ENCODE measurements at regions not wholly inside any gene's neighbourhood (a gene's known extent, or its start where the extent isn't known, plus 50 kb on each side); places are given as distances from the start of the nearest gene placed in this dataset.

- no peaks in the 10 kb centered on the region for H3K27me3 ChIP-seq (replicated peaks; ENCODE audit: insufficient read depth)
Observed at GRCh38 chrX:69232945-69233344, 67.7 kb upstream of the PJA1 start.

GRCh38 chrX:69231903-69232302 is 66.7 kb upstream of the PJA1 start:
- intact Hi-C loops (cut with DNase I), result no loop called here
- Histone ChIP-seq H3K4me1 (replicated peaks) (no peaks in the 10 kb centered on the region), H3K4me3 (no peak overlapping the region), H3K27me3 (replicated peaks; ENCODE audit: insufficient read depth) (no peaks in the 10 kb centered on the region), H3K9me3 (no peaks in the 10 kb centered on the region), H3K36me3 (no peaks in the 10 kb centered on the region), H3K27ac (no peak overlapping the region)
- TF ChIP-seq POLR2AphosphoS5 (IDR thresholded peaks at IDR 0.05), result no peak
- TF ChIP-seq POLR2A (IDR thresholded peaks at IDR 0.05), result no peak
- no peak for TF ChIP-seq CTCF (IDR thresholded peaks at IDR 0.05)
- DNase-seq (ENCODE audit: low spot score), result no peak

More at GRCh38 chrX:69232945-69233344, 67.7 kb upstream of the PJA1 start:
- intact Hi-C loops (cut with DNase I), result no loop called here
- Histone ChIP-seq H3K9me3 (no peaks in the 10 kb centered on the region), H3K4me1 (replicated peaks) (no peaks in the 10 kb centered on the region), H3K27ac (no peak overlapping the region), H3K36me3 (no peaks in the 10 kb centered on the region), H3K4me3 (no peak overlapping the region)
- 37% methylated on average over 3 of the region's 3 CpGs for WGBS
- TF ChIP-seq POLR2A (IDR thresholded peaks at IDR 0.05) (no peak), CTCF (IDR thresholded peaks at IDR 0.05) (no peak), POLR2AphosphoS5 (IDR thresholded peaks at IDR 0.05) (no peak)
- no peak for DNase-seq (ENCODE audit: low spot score)

- intact Hi-C loops (cut with DNase I), result loop anchor here (10.0 kb wide), 1 partner anchor 165 kb away; no protein-coding TSS in a partner anchor
- H3K36me3 ChIP-seq, result no peaks in the 10 kb centered on the region
- TF ChIP-seq CTCF (IDR thresholded peaks at IDR 0.05), result no peak
- no peak for TF ChIP-seq POLR2AphosphoS5 (IDR thresholded peaks at IDR 0.05)
- TF ChIP-seq POLR2A (IDR thresholded peaks at IDR 0.05), result no peak
- H3K4me3 ChIP-seq, result no peak overlapping the region
- no peaks in the 10 kb centered on the region for H3K4me1 ChIP-seq (replicated peaks)
- no peaks in the 10 kb centered on the region for H3K9me3 ChIP-seq
- no peaks in the 10 kb centered on the region for H3K27me3 ChIP-seq (replicated peaks; ENCODE audit: insufficient read depth)
- DNase-seq (ENCODE audit: low spot score), result no peak
- H3K27ac ChIP-seq, result no peak overlapping the region
Observed at GRCh38 chrX:69229436-69229835, 64.2 kb upstream of the PJA1 start.

- no peak overlapping the region for H3K4me3 ChIP-seq
- no peaks in the 10 kb centered on the region for H3K4me1 ChIP-seq (replicated peaks)
- H3K9me3 ChIP-seq, result no peaks in the 10 kb centered on the region
- DNase-seq (ENCODE audit: low spot score), result no peak
- no peak overlapping the region for H3K27ac ChIP-seq
- H3K36me3 ChIP-seq, result no peaks in the 10 kb centered on the region
- 71% methylated on average over 4 of the region's 4 CpGs for whole genome bisulfite sequencing
- no peaks in the 10 kb centered on the region for H3K27me3 ChIP-seq (replicated peaks; ENCODE audit: insufficient read depth)
- intact Hi-C loops (cut with DNase I), result loop anchor here (10.0 kb wide), 1 partner anchor 164 kb away; no protein-coding TSS in a partner anchor
- TF ChIP-seq POLR2AphosphoS5 (IDR thresholded peaks at IDR 0.05) (no peak), POLR2A (IDR thresholded peaks at IDR 0.05) (no peak), CTCF (IDR thresholded peaks at IDR 0.05) (no peak)
Observed at GRCh38 chrX:69228732-69229131, 63.5 kb upstream of the PJA1 start.

- H3K27me3 ChIP-seq (replicated peaks; ENCODE audit: insufficient read depth), result no peaks in the 10 kb centered on the region
- no peaks in the 10 kb centered on the region for H3K4me1 ChIP-seq (replicated peaks)
- H3K27ac ChIP-seq, result no peak overlapping the region
- intact Hi-C loops (cut with DNase I), result loop anchor here (10.0 kb wide), 1 partner anchor 162 kb away; no protein-coding TSS in a partner anchor
- H3K9me3 ChIP-seq, result no peaks in the 10 kb centered on the region
- WGBS, result 94% methylated on average over 9 of the region's 9 CpGs
- no peak overlapping the region for H3K4me3 ChIP-seq
- H3K36me3 ChIP-seq, result no peaks in the 10 kb centered on the region
- DNase-seq (ENCODE audit: low spot score), result no peak
- no peak for TF ChIP-seq POLR2AphosphoS5 (IDR thresholded peaks at IDR 0.05)
- TF ChIP-seq POLR2A (IDR thresholded peaks at IDR 0.05), result no peak
- no peak for TF ChIP-seq CTCF (IDR thresholded peaks at IDR 0.05)
Observed at GRCh38 chrX:69226459-69227158, 61.4 kb upstream of the PJA1 start.
